Omental fat pad (tissue), 3 donors: ENCODE measurements at regions not wholly inside any gene's neighbourhood (a gene's known extent, or its start where the extent isn't known, plus 50 kb on each side); places are given as distances from the start of the nearest gene placed in this dataset.

Experiments used
- ATAC-seq: fragments of 150-250 bp; one replicate; pipeline ENCODE4 v1.9.1; 2016; ENCODE audit warnings: mild to moderate bottlenecking, moderate library complexity; ENCODE audit not compliant: low FRiP score
- DNase-seq: peaks from one replicate; pipeline ENCODE4 v3.0.0-alpha.2; 2019; ENCODE audit warnings: low spot score
- TF ChIP-seq, protein P1 (sequence below), 3 donors: fragments of 450-650 bp; IDR thresholded peaks; one replicate each; pipeline ENCODE4 v1.5.1; 2016 to 2017; ENCODE audit warnings: antibody characterized with exemption in 3 of 3, mild to moderate bottlenecking in 3 of 3, moderate library complexity in 2 of 3

DNA sequence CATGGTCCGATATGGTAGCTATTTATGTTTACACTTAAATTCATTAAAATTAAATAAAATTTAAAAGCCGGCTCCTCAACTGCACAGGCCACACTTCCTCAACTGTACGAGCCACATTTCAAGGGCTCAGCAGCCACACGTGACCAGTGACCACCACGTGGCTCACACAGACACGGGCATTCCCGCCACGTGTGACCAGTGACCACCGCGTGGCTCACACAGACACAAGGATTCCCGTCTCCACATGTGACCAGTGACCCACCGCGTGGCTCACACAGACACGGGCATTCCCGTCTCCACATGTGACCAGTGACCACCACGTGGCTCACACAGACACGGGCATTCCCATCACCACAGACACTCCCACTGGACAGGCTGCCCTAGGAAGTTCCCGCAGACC is 91.3 kb downstream of the PDGFA start:
- TF ChIP-seq, protein P1, sequence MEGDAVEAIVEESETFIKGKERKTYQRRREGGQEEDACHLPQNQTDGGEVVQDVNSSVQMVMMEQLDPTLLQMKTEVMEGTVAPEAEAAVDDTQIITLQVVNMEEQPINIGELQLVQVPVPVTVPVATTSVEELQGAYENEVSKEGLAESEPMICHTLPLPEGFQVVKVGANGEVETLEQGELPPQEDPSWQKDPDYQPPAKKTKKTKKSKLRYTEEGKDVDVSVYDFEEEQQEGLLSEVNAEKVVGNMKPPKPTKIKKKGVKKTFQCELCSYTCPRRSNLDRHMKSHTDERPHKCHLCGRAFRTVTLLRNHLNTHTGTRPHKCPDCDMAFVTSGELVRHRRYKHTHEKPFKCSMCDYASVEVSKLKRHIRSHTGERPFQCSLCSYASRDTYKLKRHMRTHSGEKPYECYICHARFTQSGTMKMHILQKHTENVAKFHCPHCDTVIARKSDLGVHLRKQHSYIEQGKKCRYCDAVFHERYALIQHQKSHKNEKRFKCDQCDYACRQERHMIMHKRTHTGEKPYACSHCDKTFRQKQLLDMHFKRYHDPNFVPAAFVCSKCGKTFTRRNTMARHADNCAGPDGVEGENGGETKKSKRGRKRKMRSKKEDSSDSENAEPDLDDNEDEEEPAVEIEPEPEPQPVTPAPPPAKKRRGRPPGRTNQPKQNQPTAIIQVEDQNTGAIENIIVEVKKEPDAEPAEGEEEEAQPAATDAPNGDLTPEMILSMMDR (IDR thresholded peaks at IDR 0.05) = no peak
- ATAC-seq (no peak), DNase-seq (no peak)

DNA sequence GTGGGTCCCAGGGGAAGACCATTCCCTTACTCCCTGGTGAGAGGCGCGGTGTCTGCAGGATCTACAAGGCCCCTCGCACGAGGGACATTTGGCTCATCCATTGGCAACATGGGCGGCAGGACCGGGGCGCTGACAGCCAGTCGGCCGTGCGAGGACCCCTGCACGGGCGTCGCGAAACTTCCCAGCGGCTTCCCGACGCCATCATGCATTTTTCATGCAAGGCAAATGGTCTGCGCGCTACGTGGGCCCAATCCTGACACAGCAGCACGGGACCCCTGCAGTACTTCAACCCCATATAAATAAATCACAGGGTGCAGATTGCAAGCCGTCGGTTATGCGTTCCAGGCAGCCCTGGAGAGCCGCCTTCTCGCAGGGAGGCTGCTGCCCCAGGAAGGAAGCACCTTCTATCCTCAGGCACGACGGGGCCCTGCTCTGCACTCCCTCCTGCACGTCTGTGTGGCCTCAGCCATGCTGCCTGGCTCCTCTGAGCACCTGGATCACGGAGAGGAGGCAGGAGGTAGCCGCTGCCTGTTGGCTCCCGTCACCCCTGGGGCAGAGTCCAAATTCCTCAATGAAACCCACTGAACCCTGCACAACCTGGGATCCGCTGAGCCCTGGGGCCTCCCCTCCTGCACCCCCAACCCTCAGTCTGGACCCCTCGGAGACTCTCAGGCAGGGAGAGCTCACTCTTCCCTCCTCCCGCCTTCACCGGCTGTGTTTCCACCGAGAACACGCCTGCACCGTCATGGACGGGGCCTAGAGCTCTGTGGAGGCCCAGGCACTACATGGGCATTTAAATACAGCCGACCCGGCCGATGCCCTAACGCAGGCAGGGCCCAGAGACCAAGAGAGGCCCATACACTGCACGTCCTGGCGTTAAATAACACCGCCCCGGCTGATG is 90.5 kb downstream of the PDGFA start:
- no peak for ATAC-seq
- DNase-seq = no peak
- TF ChIP-seq, protein P1 (IDR thresholded peaks at IDR 0.05) = no peak

DNA sequence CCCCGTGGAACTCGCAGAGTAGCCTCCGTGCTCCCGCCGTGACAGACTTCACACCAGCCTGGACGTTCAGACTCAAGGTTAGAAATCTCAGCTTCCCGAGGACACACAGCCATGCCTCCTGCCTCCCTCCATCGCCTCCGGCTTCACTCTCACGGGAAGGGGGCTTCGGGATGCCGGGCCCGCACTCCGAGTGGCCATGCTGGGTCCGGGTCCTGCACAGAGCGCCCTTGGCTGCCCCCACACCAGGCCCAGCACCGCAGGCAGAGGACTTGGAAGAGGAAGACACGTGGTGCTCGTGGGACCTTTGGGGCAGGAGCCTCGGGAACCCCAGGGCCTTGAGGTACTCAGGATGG is 89.8 kb downstream of the PDGFA start:
- ATAC-seq = no peak
- DNase-seq = no peak
- TF ChIP-seq, protein P1 (IDR thresholded peaks at IDR 0.05) = no peak

DNA sequence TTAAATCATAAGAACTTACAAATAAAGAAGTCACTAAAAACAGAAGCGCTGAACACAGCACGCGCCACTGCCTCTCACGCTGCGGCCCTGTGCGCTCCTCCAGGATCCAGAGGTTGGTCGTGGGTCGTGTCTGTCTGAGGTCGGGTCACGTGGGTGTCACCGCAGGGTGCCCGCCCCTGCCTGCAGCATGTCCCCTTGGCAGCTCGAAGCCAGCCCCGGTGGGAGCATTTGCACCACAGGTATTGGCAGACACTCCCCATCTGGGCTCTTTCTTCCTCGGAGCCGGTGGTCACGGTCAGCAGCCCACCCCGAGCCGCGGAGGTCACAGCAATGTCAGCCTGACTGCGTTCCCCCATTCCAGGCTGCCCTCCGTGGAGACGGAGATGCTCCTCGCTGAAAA is 88.6 kb downstream of the PDGFA start:
- ATAC-seq (no peak), DNase-seq (no peak)
- TF ChIP-seq, protein P1 (IDR thresholded peaks at IDR 0.05) = no peak

DNA sequence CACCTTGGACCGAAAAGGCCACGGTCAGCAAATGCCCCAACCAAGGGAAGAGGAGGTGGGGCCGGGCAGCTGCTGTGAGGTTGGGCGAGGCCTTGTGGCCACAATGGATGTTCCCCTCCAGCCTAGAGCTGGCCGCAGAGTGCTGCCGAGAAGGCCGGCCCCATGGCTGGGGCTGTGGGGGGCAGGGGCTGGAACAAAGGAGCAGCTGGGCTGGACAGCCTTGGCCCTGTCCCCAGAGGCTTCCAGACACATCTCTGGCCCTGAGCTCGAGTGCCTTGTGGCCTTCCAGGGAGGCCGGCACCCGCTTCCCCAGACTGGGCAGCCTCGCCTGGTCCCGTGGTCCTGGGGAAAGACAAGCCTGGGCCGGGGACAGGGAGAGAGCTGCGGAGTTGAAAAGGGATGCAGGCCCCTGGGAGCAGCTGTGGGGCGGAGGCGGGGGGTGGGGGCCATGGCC is 88.0 kb downstream of the PDGFA start:
- DNase-seq = no peak
- TF ChIP-seq, protein P1 (IDR thresholded peaks at IDR 0.05) = no peak
- ATAC-seq = no peak

DNA sequence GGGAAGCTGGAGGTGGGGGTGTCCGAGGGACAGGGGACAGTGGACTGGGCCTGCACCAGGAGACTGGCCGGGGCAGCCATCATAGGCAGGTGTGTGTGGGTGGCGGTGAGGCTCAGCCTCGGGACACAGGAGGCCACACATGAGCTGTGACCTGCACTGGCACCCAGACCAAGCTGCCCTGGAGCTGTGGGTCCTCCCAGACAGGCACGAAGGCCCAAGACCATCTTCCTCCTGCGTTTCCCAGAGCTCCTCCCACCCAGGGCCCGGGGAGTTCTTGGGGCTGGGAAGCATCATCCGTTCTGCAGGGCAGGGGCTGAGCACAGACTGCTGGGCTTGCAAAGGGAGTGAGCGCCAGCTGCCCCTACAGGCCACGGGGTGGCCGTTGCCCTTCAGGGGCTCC is 87.4 kb downstream of the PDGFA start:
- ATAC-seq = no peak
- TF ChIP-seq, protein P1 (IDR thresholded peaks at IDR 0.05) = no peak
- no peak for DNase-seq

DNA sequence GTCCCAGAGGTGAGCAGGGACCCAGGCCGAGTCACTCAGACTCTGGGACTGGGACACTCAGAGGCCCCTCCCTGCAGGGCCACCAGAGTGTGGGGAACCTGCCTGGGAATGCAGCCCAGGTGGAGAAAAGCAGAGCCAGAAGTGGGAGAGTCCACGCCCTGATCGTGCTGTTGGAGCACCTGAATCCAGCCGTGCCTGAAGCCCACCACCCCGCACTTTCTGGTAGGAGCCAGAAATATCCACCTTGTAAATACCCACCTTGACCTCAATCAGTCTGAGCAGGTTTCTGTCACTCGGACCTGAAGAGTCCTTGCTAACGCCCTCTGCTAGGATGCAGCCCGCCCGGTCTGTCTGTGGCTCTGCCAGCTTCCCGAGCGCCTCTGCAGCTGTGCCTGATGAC is 86.7 kb downstream of the PDGFA start:
- DNase-seq = no peak
- ATAC-seq = no peak
- TF ChIP-seq, protein P1 (IDR thresholded peaks at IDR 0.05) = no peak
